Activated naive CD4-positive, alpha-beta T cell treated with anti-CD3 and anti-CD28 coated beads, Interleukin-2, amount 50 U/mL, for 72 hours (primary cell): ENCODE measurements at regions not wholly inside any gene's neighbourhood (a gene's known extent, or its start where the extent isn't known, plus 50 kb on each side); places are given as distances from the start of the nearest gene placed in this dataset.

ENCODE experiments used
- ATAC-seq, 2 donors: fragments of 150-1000 bp; cut with Tn5 transposase; 2 replicates each; pipeline ENCODE4 v1.10.0; 2021; ENCODE audit warnings: mild to moderate bottlenecking in 2 of 2, moderate library complexity in 2 of 2
- DNase-seq, 2 donors: peaks; one replicate each; pipeline ENCODE4 v3.0.0; 2021 to 2022; ENCODE audit warnings: low spot score in 2 of 2
- H3K27ac Mint-ChIP-seq, 2 donors: one replicate each; pipeline ENCODE4 v1.8.0; 2022; ENCODE audit warnings: mild to moderate bottlenecking in 2 of 2, mixed read lengths in 2 of 2
- H3K36me3 Mint-ChIP-seq, 2 donors: one replicate each; pipeline ENCODE4 v1.8.0; 2022; ENCODE audit warnings: mixed read lengths in 2 of 2
- H3K9me3 Mint-ChIP-seq, 2 donors: one replicate each; pipeline ENCODE4 v1.8.0; 2022; ENCODE audit warnings: mixed read lengths in 2 of 2

GRCh38 chr12:76265424-76266180 lies 82.6 kb downstream of the BBS10 start:
- H3K36me3 Mint-ChIP-seq: peaks cover 0 to 4% of the 10 kb centered on the region in 2 donors
- H3K27ac Mint-ChIP-seq: no peak overlapping the region
- ATAC-seq: no peak
- H3K9me3 Mint-ChIP-seq: no peaks in the 10 kb centered on the region
- no peak for DNase-seq

DNA sequence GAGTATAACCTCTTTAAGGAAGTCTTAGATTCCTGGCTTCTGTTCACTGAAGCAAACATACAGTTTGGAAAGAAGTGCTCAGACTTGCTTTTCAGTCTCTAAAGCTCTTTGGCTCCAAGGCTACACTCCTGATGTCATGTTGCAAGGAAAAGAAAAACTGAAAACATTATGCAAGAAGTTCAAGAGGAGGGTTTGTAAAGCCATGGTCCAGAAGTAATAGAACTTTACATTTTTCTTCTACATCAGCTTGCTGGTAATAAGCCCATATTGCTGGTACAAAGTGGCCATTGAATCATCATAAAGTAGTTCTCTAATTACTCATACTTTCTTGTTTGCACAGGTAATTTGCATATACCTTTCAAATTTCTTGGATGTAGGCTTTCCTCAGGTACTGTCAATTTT lies 83.6 kb downstream of the BBS10 start:
- DNase-seq (no peak), ATAC-seq (peak; percentile 71 to 73)
- Mint-ChIP-seq H3K36me3 (peaks cover 0 to 4% of the 10 kb centered on the region in 2 donors), H3K9me3 (no peaks in the 10 kb centered on the region), H3K27ac (no peak overlapping the region)

- Mint-ChIP-seq H3K36me3 (peaks cover 0 to 4% of the 10 kb centered on the region in 2 donors), H3K27ac (no peak overlapping the region), H3K9me3 (no peaks in the 10 kb centered on the region)
- DNase-seq: no peak
- no peak for ATAC-seq
These were observed 84.5 kb downstream of the BBS10 start for GRCh38 chr12:76263696-76264095.

DNA sequence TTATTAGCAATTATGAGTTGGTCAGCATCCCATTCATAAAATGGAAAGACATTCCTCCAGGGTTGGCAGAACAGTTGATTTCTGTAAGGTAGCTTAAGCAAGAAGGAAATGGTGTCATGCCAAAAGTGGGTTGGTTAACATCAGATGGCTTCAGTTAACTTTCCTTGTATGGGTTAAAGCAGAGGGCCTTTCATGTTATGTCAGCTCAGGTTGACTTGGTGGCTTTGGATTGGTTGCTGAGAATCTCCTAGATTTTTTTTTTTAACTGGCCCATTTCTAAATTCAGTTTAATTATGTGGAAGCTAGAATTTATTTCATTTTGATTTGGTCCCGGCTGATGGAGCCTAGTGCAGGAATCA lies 87.8 kb downstream of the BBS10 start:
- Mint-ChIP-seq H3K9me3 (no peaks in the 10 kb centered on the region), H3K27ac (no peak overlapping the region), H3K36me3 (peaks cover 0 to 4% of the 10 kb centered on the region in 2 donors)
- no peak for DNase-seq
- ATAC-seq: no peak

DNA sequence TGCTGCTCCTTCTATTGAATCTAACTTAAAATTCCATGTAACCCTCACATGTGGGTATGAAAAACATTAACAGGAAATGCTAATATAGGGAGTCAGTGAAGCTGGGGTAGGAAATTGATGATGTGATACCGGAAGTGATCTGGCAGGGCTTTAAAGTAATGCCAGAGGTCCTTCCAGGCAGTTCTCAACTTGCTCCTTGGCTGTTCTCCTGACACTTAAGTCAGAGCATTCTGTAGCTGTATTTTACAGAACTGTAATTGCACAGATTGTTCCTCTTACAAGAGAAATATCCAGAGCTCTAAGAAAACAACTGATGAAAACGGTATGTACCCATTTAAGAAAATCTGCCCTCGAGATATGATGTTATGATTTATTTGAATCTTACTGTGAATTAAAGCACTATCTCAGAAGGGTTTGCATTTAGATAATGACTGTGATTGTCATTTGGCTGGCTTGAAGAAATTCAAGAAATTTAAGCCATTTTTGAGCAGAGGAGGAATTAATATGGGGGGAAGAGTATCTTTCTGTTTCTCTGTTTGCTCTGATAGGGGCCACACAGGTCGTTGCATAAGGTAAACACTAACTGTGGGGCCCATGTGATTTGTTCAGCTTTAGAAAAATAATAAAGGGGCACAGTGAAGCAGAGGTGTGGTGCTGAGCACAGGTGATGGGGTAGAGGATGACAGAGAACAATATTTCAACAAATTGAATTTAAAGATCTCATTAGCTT lies 88.4 kb downstream of the BBS10 start:
- Mint-ChIP-seq H3K9me3 (no peaks in the 10 kb centered on the region), H3K27ac (no peak overlapping the region), H3K36me3 (peaks cover 0 to 4% of the 10 kb centered on the region in 2 donors)
- ATAC-seq (no peak), DNase-seq (no peak)

DNA sequence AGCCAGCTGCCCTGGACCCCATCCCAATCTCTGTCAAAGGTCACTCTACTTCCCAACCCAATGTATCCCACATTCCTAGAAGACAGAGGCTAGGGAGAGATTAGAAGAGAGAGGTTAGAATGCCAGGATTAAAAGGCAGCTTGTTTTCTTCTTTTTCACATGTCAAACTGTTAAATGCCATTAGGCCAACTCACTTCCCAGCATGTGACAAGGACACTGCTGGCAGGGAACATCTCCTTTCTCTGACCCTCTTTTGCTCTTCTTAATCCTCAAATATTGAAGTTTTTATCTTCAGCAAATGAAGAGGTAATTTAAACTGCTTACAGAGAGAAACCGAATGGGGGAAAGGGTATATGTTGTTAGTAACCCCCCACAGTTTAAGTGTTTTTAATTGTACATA lies 89.1 kb downstream of the BBS10 start:
- Mint-ChIP-seq H3K9me3 (no peaks in the 10 kb centered on the region), H3K27ac (no peak overlapping the region), H3K36me3 (peaks cover 0 to 4% of the 10 kb centered on the region in 2 donors)
- ATAC-seq (no peak), DNase-seq (no peak)

DNA sequence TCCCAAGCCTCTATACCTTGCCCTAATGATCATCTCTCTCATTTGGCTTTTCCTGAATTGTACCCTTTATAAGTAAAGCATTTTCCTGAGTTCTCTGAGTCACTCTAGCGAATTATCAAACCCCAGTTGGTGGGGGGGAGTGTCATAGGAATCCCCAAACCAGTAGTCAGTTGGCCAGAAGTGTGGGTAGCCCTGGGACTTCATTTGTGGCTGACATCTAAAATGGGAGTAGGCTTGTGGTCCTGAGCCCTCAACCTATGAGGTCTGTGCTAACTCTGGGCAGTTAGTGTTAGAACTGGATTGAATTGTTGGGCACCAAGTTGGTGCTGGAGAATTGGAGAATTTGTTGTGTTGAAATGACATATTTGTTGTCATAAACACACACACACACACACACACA lies 91.3 kb downstream of the BBS10 start:
- Mint-ChIP-seq H3K36me3 (no peaks in the 10 kb centered on the region), H3K9me3 (no peaks in the 10 kb centered on the region), H3K27ac (no peak overlapping the region)
- no peak for DNase-seq
- ATAC-seq: no peak

DNA sequence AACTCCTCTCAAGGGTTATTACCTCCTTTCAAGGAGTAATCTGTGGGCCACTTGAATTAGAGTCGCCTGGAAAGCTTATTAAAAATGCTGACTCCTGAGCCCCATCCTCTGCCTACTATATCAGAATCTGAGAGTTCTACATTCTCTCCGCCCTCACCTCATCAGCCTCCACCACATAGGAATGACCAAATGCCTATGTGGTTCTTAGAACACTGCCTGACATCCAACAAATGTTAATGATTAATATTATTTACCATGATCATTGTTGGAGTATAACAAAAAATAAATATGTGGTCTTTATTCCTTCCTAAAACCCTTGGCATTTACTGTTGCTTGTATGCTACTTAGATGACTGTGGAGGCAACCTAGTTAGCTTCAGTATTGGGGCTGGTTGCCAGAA lies 91.9 kb downstream of the BBS10 start:
- Mint-ChIP-seq H3K36me3 (no peaks in the 10 kb centered on the region), H3K9me3 (no peaks in the 10 kb centered on the region), H3K27ac (no peak overlapping the region)
- DNase-seq (no peak), ATAC-seq (no peak)

DNA sequence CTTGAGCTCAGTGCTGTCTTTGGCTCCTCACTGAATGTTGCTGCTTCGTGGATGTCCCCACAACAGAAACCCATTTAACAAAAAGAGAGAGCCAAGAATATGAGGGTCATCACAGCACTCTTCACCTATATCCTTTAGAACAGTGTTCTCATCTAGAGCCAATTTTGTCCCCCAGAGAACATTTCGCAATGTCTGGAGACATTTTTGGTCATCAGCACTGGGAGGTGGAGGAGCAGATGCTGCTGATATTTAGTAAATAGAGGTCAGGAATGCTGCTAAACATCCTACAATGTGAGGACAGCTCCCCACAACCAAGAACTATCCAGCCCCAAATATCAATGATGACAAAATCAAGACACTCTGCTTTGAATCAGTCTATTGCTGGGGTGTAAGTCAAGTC lies 92.5 kb downstream of the BBS10 start:
- ATAC-seq (no peak), DNase-seq (no peak)
- no peaks in the 10 kb centered on the region for H3K9me3 Mint-ChIP-seq
- H3K36me3 Mint-ChIP-seq: no peaks in the 10 kb centered on the region
- H3K27ac Mint-ChIP-seq: no peak overlapping the region

DNA sequence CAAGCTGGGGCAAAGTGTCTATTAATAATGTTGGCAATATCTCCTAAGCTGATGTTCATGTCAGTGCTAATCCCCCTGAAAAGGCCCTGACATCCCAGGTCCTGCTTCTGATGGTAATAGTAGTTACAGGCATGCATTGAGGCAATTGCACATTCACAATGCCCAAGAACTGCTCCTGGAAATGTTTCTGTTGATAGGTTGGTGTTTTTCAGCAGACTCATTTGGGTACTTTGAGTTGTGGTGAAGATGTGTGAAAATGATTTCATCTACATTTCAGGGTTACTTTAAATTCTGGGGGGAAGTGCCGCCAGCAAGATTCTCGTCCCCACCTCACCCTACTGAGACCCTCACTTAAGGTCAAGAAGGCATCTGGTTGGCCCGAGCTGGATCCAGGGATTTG lies 92.9 kb downstream of the BBS10 start:
- ATAC-seq (peak in 1 of 2 donors; percentile 66), DNase-seq (no peak)
- no peak overlapping the region for H3K27ac Mint-ChIP-seq
- H3K9me3 Mint-ChIP-seq: no peaks in the 10 kb centered on the region
- no peaks in the 10 kb centered on the region for H3K36me3 Mint-ChIP-seq

GRCh38 chr12:76252031-76252430 lies 96.2 kb downstream of the BBS10 start:
- no peaks in the 10 kb centered on the region for H3K9me3 Mint-ChIP-seq
- ATAC-seq (no peak), DNase-seq (no peak)
- no peaks in the 10 kb centered on the region for H3K36me3 Mint-ChIP-seq
- no peak overlapping the region for H3K27ac Mint-ChIP-seq

GRCh38 chr12:76250256-76250655 lies 98.0 kb downstream of the BBS10 start:
- Mint-ChIP-seq H3K27ac (no peak overlapping the region), H3K36me3 (no peaks in the 10 kb centered on the region), H3K9me3 (no peaks in the 10 kb centered on the region)
- no peak for ATAC-seq
- DNase-seq: no peak

- no peak for ATAC-seq
- Mint-ChIP-seq H3K27ac (no peak overlapping the region), H3K9me3 (no peaks in the 10 kb centered on the region), H3K36me3 (no peaks in the 10 kb centered on the region)
- DNase-seq: no peak
These were observed 98.7 kb downstream of the BBS10 start for GRCh38 chr12:76249501-76249900.

GRCh38 chr12:76247992-76248391 lies 100.2 kb downstream of the BBS10 start:
- no peak overlapping the region for H3K27ac Mint-ChIP-seq
- no peak for DNase-seq
- no peaks in the 10 kb centered on the region for H3K36me3 Mint-ChIP-seq
- H3K9me3 Mint-ChIP-seq: no peaks in the 10 kb centered on the region
- ATAC-seq: no peak

GRCh38 chr12:76247026-76247646 lies 101.1 kb downstream of the BBS10 start:
- no peak for DNase-seq
- H3K27ac Mint-ChIP-seq: no peak overlapping the region
- H3K9me3 Mint-ChIP-seq: no peaks in the 10 kb centered on the region
- no peak for ATAC-seq
- H3K36me3 Mint-ChIP-seq: no peaks in the 10 kb centered on the region

- no peak overlapping the region for H3K27ac Mint-ChIP-seq
- no peaks in the 10 kb centered on the region for H3K9me3 Mint-ChIP-seq
- ATAC-seq: no peak
- no peak for DNase-seq
- no peaks in the 10 kb centered on the region for H3K36me3 Mint-ChIP-seq
These were observed 101.6 kb downstream of the BBS10 start for GRCh38 chr12:76246611-76247010.

GRCh38 chr12:76244300-76244699 lies 103.9 kb downstream of the BBS10 start:
- Mint-ChIP-seq H3K27ac (no peak overlapping the region), H3K36me3 (no peaks in the 10 kb centered on the region), H3K9me3 (no peaks in the 10 kb centered on the region)
- DNase-seq: no peak
- ATAC-seq: no peak
